IPS-NIHi11 (cell line): ENCODE measurements at regions not wholly inside any gene's neighbourhood (a gene's known extent, or its start where the extent isn't known, plus 50 kb on each side); places are given as distances from the start of the nearest gene placed in this dataset.
"Not testable (repeated sequence)": the region's sequence is repeated elsewhere in the genome, so short reads cannot be mapped to it uniquely, and the experiment has no call there.

Experiments
- DNase-seq: peaks from one replicate; pipeline ENCODE4 v3.0.0; 2012; ENCODE audit warnings: mixed read lengths, low spot score

- DNase-seq = no peak
Measured at GRCh38 chr3:112736805-112737566, 96.0 kb upstream of the CCDC80 start.

- no peak for DNase-seq
Measured at GRCh38 chr3:112736386-112736785, 95.4 kb upstream of the CCDC80 start.

DNA sequence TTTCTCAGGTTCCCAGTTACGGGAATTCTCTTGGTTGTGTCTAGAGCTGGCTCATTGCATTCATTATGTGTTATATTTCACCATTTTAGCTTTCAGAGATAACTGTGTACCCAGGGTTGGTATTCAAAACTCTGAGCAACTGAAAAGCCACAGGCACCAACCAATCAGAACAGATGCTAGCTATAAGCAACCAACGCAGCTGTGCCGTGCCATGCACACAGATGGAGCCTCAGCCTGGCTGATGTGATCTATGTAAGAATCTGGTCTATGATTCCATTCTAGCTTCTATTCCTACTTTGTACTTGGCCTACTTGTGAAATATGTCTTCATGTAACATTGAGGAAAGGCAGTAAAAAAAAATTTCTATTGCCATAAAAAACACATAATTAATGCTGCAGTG is 95.0 kb upstream of the CCDC80 start:
- no peak for DNase-seq

DNA sequence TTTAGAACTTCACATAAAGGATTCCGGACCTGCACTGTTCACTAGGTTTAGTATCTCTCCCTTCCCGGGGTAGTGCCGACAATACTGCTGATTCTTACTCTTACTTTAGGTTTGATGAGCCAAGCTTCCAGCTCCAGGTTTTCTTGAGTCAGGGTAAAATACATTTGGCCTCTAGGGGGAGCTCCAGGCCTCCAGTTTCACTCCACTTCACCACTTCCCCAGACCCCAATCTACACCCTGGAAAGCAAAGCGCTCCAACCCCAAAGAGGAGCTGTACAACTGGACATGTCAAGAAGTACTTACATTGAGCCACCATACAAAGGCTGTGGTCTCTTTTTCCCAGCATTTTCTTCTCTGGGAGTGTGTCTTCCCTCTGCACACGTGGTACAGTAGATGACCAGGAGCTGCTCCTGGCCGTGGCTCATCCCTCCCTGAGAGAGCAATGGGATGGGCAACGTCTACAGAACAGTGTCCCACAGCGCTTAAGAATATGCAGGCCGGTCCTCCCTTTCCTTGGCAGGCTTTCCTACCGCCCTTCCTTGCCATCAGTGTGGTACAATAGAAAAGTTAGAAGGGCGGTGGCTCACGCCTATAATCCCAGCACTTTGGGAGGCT is 93.9 kb upstream of the CCDC80 start:
- peak; percentile 71 for DNase-seq

GRCh38 chr3:112734171-112734570 is 93.2 kb upstream of the CCDC80 start:
- DNase-seq = no peak

- DNase-seq = no peak
Measured at GRCh38 chr3:112730210-112730609, 89.3 kb upstream of the CCDC80 start.

DNA sequence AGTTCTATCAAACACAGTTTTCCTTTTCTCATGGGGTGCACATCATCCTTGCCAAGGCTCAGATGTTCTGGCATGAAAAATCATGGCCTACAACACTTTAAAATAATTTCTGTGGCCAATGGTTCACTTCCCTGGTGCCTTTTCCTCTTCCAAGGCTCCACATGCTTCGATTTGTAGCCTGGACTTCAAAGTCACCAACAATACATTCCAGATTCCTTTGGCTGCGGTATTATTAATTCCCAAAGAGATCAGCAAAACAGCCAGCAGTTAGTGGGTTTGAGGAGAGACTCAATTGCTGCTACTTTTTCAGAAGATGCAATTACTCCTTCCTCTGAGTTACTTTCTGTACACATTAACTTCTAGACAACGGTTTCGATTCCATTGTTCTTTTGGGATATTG is 80.3 kb upstream of the CCDC80 start:
- DNase-seq = no peak

GRCh38 chr3:112718967-112719366 is 78.0 kb upstream of the CCDC80 start:
- no peak for DNase-seq

- no peak for DNase-seq
Measured at GRCh38 chr3:112718516-112718915, 77.6 kb upstream of the CCDC80 start.

- no peak for DNase-seq
Measured at GRCh38 chr3:112709911-112710310, 69.0 kb upstream of the CCDC80 start.

GRCh38 chr3:112699436-112699978 is 58.6 kb upstream of the CCDC80 start:
- DNase-seq = no peak

DNA sequence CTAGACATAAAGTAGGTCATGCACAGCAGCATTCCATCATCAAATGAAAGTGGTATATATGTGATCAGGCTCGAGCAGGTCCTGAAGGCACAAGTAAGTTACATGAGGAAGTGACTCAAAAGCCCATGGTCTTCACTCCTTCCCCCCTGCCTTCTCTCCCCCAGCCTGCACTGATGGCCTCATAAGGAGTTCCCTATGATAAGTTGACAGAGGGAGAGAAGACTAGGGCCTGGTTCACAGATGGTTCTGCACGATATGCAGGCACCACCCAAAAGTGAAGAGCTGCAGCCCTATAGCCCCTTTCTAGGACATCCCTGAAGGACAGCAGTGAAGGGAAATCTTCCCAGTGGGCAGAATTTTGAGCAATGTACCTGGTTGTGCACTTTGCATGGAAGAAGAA is 57.5 kb upstream of the CCDC80 start:
- not testable (repeated sequence) for DNase-seq

- DNase-seq = not testable (repeated sequence)
Measured at GRCh38 chr3:112696244-112696643, 55.3 kb upstream of the CCDC80 start.

GRCh38 chr3:112695377-112696108 is 54.6 kb upstream of the CCDC80 start:
- not testable (repeated sequence) for DNase-seq

GRCh38 chr3:112694906-112695305 is 54.0 kb upstream of the CCDC80 start:
- DNase-seq = not testable (repeated sequence)

DNA sequence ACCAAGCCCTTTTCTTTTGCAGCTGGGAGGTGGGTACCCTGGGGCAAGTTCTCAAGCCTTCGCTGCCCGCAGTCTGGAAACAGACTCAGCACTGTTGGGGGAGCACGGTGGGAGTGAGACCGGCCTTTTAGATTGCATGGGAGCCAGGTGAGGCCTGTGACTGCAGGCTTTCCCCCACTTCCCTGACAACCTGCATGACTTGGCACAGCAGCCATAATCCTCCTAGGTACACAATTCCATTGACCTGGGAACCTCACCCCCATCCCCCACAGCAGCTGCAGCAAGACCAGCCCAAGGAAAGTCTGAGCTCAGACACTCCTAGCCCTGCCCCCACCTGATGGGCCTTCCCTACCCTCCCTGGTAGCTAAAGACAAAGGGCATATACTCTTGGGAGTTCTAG is 52.2 kb upstream of the CCDC80 start:
- no peak for DNase-seq
